GM12878 (cell line): ENCODE measurements at regions not wholly inside any gene's neighbourhood (a gene's known extent, or its start where the extent isn't known, plus 50 kb on each side); places are given as distances from the start of the nearest gene placed in this dataset.

Experiments used
- ATAC-seq: fragments of 200-7000 bp; cut with Tn5 transposase; 3 replicates; pipeline ENCODE4 v1.9.1; 2020; ENCODE audit warnings: mild to moderate bottlenecking, moderate library complexity
- BruUV-seq: library from RNA; stranded (reverse); fragments of 400-500 nt; replicated peaks from 2 replicates; lab custom pipeline; 2021; lab: Mats Ljungman, UMichigan
- CTCF ChIA-PET: fragments of 300-600 bp; sonication (Branson Sonifier 250); formaldehyde crosslinking; extraction: SDS; loops from one replicate; lab custom pipeline; 2021; ENCODE audit warnings: inconsistent platforms; lab: Yijun Ruan, JAX
- POLR2A ChIA-PET: fragments of 350-600 bp; formaldehyde crosslinking; extraction: SDS; loops from one replicate; lab custom pipeline; 2021; ENCODE audit warnings: inconsistent platforms; lab: Charles Lee
- RAD21 ChIA-PET: fragments of 300-600 bp; sonication (Branson Sonifier 250); formaldehyde crosslinking; loops from one replicate; lab custom pipeline; 2023; ENCODE audit warnings: antibody characterized with exemption; ENCODE audit not compliant: unreplicated experiment; lab: Charles Lee
- SMC1A ChIA-PET: fragments of 300-600 bp; sonication (Branson Sonifier 250); formaldehyde crosslinking; loops from one replicate; lab custom pipeline; 2023; ENCODE audit not compliant: unreplicated experiment, uncharacterized antibody; lab: Charles Lee
- DNase-seq: peaks from one replicate; pipeline ENCODE4 v3.0.0-alpha.2; 2011; ENCODE audit warnings: low read depth, low spot score
- FAIRE-seq: peaks from 3 replicates; lab custom pipeline; 2011; peaks lifted over from hg19 to GRCh38; lab: Jason Lieb, UNC
- H2AFZ ChIP-seq: 2 replicates; pipeline ENCODE4 v1.6.0; 2011; ENCODE audit warnings: low read depth, low read length, control low read depth; ENCODE audit not compliant: control insufficient read depth
- H3K27ac ChIP-seq: 2 replicates; pipeline ENCODE4 v1.5.1; 2011; ENCODE audit warnings: control low read depth; ENCODE audit not compliant: control insufficient read depth, insufficient read depth
- H3K27me3 ChIP-seq, 2 experiments: replicated peaks in 1 of 2; 2 replicates each; pipeline versions ENCODE4 v1.6.0 to v1.6.1; 2011; ENCODE audit warnings: low read length in 1 of 2; ENCODE audit not compliant: control insufficient read depth in 2 of 2, insufficient read depth in 2 of 2
- H3K36me3 ChIP-seq, 2 experiments: 2 replicates each; pipeline ENCODE4 v1.5.1; 2011; ENCODE audit warnings: low read length in 1 of 2; ENCODE audit not compliant: control insufficient read depth in 2 of 2, insufficient read depth in 2 of 2
- H3K4me1 ChIP-seq: 2 replicates; pipeline ENCODE4 v1.6.1; 2011; ENCODE audit warnings: mild to moderate bottlenecking, low read length, moderate library complexity, mixed read lengths; ENCODE audit not compliant: control insufficient read depth, insufficient read depth
- H3K4me2 ChIP-seq: 2 replicates; pipeline ENCODE4 v1.6.0; 2011; ENCODE audit warnings: control low read depth; ENCODE audit not compliant: control insufficient read depth, insufficient read depth
- H3K4me3 ChIP-seq: fragments of 200-600 bp; sonication (generic); 2 replicates; pipeline ENCODE4 v1.5.1; 2016
- H3K79me2 ChIP-seq: 2 replicates; pipeline ENCODE4 v1.6.0; 2011; ENCODE audit warnings: low read length; ENCODE audit not compliant: control insufficient read depth, insufficient read depth
- H3K9ac ChIP-seq: 2 replicates; pipeline ENCODE4 v1.8.0; 2011; ENCODE audit warnings: low read length, control low read depth, mixed read lengths; ENCODE audit not compliant: control insufficient read depth, insufficient read depth
- H3K9me3 ChIP-seq: replicated peaks from 3 replicates; pipeline ENCODE4 v1.5.1; 2011; ENCODE audit warnings: mild to moderate bottlenecking, low read length; ENCODE audit not compliant: control insufficient read depth, insufficient read depth
- H4K20me1 ChIP-seq: 2 replicates; pipeline ENCODE4 v1.6.0; 2011; ENCODE audit not compliant: control insufficient read depth, insufficient read depth
- CHD1 ChIP-seq: IDR thresholded peaks from 2 replicates; pipeline ENCODE4 v1.6.1; 2012; ENCODE audit warnings: low read depth, low read length, improper control_type of control experiment
- FOXK2 ChIP-seq: fragments of 450-650 bp; IDR thresholded peaks from 2 replicates; pipeline ENCODE4 v1.6.1; 2017; ENCODE audit warnings: mild to moderate bottlenecking, moderate library complexity
- KAT2A ChIP-seq: conservative IDR thresholded peaks from 2 replicates; pipeline ENCODE4 v1.6.1; 2011; ENCODE audit warnings: low read depth, low read length; ENCODE audit not compliant: control insufficient read depth
- MYC ChIP-seq: IDR thresholded peaks from 2 replicates; pipeline ENCODE4 v1.6.1; 2011; ENCODE audit warnings: mild to moderate bottlenecking, low read length, moderate library complexity, inconsistent platforms; ENCODE audit not compliant: insufficient read depth, insufficient replicate concordance, insufficient read length, severe bottlenecking
- NR2C1 ChIP-seq: fragments of 450-650 bp; IDR thresholded peaks from 2 replicates; pipeline ENCODE4 v1.6.1; 2017; ENCODE audit warnings: antibody characterized with exemption, mild to moderate bottlenecking, moderate library complexity
- PRDM15 ChIP-seq: fragments of 450-650 bp; formaldehyde crosslinking; IDR thresholded peaks from 2 replicates; pipeline ENCODE4 v1.4.0; 2020; ENCODE audit warnings: mild to moderate bottlenecking, moderate library complexity
- WGBS: methylation state at CpG from one replicate; pipeline ENCODE4 v1.1.6; 2016; ENCODE audit warnings: low lambda C conversion rate; ENCODE audit not compliant: insufficient replicate concordance, insufficient coverage; ENCODE audit errors: missing lambda C conversion rate; 5-methylcytosine and 5-hydroxymethylcytosine counted together
- in situ Hi-C: fragments of 300-500 bp; cut with MboI; formaldehyde crosslinking; loops from 9 replicates; pipeline ENCODE4 v1.14.3; 2018; ENCODE audit warnings: mixed read lengths
- intact Hi-C: fragments of 100-400 bp; cut with micrococcal nuclease; formaldehyde crosslinking; loops from one replicate; pipeline ENCODE4 v1.14.2; 2022; ENCODE audit not compliant: unreplicated experiment

- no peak for ATAC-seq
- Histone ChIP-seq H3K9me3 (no peaks in the 10 kb centered on the region; the same call in 2 of the 3 replicates), H3K4me3 (no peak overlapping the region), H3K27ac (no peak overlapping the region), H2AFZ (no peak overlapping the region), H3K36me3 (no peaks in the 10 kb centered on the region), H4K20me1 (no peaks in the 10 kb centered on the region), H3K79me2 (no peaks in the 10 kb centered on the region), H3K9ac (no peak overlapping the region), H3K4me1 (no peaks in the 10 kb centered on the region), H3K27me3 (no peaks in the 10 kb centered on the region), H3K4me2 (no peak overlapping the region)
- in situ Hi-C loops (no loop called here), intact Hi-C loops (no loop called here)
- 49% methylated on average over 5 of the region's 5 CpGs for WGBS
- BruUV-seq: no TSS peak
- DNase-seq: no peak
- ChIA-PET RAD21 (no interaction called here), CTCF (no interaction called here), SMC1A (no interaction called here), POLR2A (no interaction called here)
- FAIRE-seq: no peak
- TF ChIP-seq NR2C1 (no peak), KAT2A (no peak), PRDM15 (no peak), FOXK2 (no peak), CHD1 (no peak), MYC (no peak)
Observed at GRCh38 chr6:169096388-169096787, 157.3 kb downstream of the THBS2 start.
